ENCODE measurements at regions not wholly inside any gene's neighbourhood (a gene's known extent, or its start where the extent isn't known, plus 50 kb on each side); places are given as distances from the start of the nearest gene placed in this dataset.

- no peaks in the 10 kb centered on the region for H3K27me3 ChIP-seq (replicated peaks; ENCODE audit: control insufficient read depth, insufficient read depth, low read length)
- Mint-ChIP-seq H3K9me3 (ENCODE audit: unreplicated experiment) (no peaks in the 10 kb centered on the region), H3K27me3 (ENCODE audit: insufficient read depth, unreplicated experiment) (peaks cover 10% of the 10 kb centered on the region), H3K27ac (ENCODE audit: unreplicated experiment) (no peak overlapping the region), H3K4me3 (ENCODE audit: unreplicated experiment) (no peak overlapping the region), H3K36me3 (ENCODE audit: insufficient read depth, unreplicated experiment) (no peaks in the 10 kb centered on the region), H3K4me1 (ENCODE audit: low read depth, unreplicated experiment) (no peaks in the 10 kb centered on the region)
- ChIA-PET POLR2A (no interaction called here), CTCF (no interaction called here)
- no peaks in the 10 kb centered on the region for H3K36me3 ChIP-seq (ENCODE audit: control insufficient read depth, insufficient read depth, low read length)
- H3K9me3 ChIP-seq: no peaks in the 10 kb centered on the region
- no peak overlapping the region for H3K4me3 ChIP-seq (ENCODE audit: low read depth, low read length)
- DNase-seq: no peak
- H3K4me1 ChIP-seq: no peaks in the 10 kb centered on the region
- BruUV-seq (replicated peaks): no TSS peak
- intact Hi-C loops (cut with micrococcal nuclease; ENCODE audit: unreplicated experiment): no loop called here
- TF ChIP-seq CTCF (IDR thresholded peaks at IDR 0.05; ENCODE audit: insufficient read depth in 1 of 2, low read depth in 1 of 2, low read length in 1 of 2, severe bottlenecking in 1 of 2, unreplicated experiment in 1 of 2): no peak
These were observed 314.2 kb downstream of the CDK5RAP2 start for GRCh38 chr9:120265791-120266190.

- H3K4me3 Mint-ChIP-seq (ENCODE audit: unreplicated experiment): no peak overlapping the region
- TF ChIP-seq CTCF (IDR thresholded peaks at IDR 0.05; ENCODE audit: insufficient read depth in 1 of 2, low read depth in 1 of 2, low read length in 1 of 2, severe bottlenecking in 1 of 2, unreplicated experiment in 1 of 2): no peak
- Histone ChIP-seq H3K4me3 (ENCODE audit: low read depth, low read length) (no peak overlapping the region), H3K9me3 (no peaks in the 10 kb centered on the region), H3K36me3 (ENCODE audit: control insufficient read depth, insufficient read depth, low read length) (no peaks in the 10 kb centered on the region), H3K27me3 (replicated peaks; ENCODE audit: control insufficient read depth, insufficient read depth, low read length) (no peaks in the 10 kb centered on the region), H3K4me1 (no peaks in the 10 kb centered on the region)
- ChIA-PET POLR2A (no interaction called here), CTCF (no interaction called here)
- no peaks in the 10 kb centered on the region for H3K9me3 Mint-ChIP-seq (ENCODE audit: unreplicated experiment)
- BruUV-seq (replicated peaks): no TSS peak
- no peaks in the 10 kb centered on the region for H3K36me3 Mint-ChIP-seq (ENCODE audit: insufficient read depth, unreplicated experiment)
- no peaks in the 10 kb centered on the region for H3K4me1 Mint-ChIP-seq (ENCODE audit: low read depth, unreplicated experiment)
- no peak overlapping the region for H3K27ac Mint-ChIP-seq (ENCODE audit: unreplicated experiment)
- H3K27me3 Mint-ChIP-seq (ENCODE audit: insufficient read depth, unreplicated experiment): peaks cover 10% of the 10 kb centered on the region
- intact Hi-C loops (cut with micrococcal nuclease; ENCODE audit: unreplicated experiment): no loop called here
- no peak for DNase-seq
These were observed 315.4 kb downstream of the CDK5RAP2 start for GRCh38 chr9:120264528-120264927.

DNA sequence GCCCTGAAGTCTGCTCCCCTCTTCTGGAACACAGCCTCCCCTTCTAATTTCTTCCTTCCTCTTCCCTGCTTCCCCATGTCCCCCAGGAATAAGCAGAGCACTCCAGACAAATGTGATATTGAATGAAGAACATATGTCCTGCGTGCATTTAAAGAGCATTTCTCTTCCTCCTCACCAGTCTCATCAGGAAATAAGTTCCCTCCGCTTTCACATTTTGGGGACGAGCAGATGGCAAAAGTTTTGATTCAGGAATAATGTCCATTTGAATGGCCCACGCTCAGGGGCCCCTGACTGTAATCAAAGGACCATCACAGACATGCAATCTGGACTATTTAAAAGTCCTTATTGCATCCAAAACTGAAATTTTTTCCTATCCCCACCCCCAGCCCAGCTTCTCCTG, 316.1 kb downstream of the CDK5RAP2 start:
- H3K4me3 ChIP-seq (ENCODE audit: low read depth, low read length): no peak overlapping the region
- H3K9me3 ChIP-seq: no peaks in the 10 kb centered on the region
- no peaks in the 10 kb centered on the region for H3K27me3 ChIP-seq (replicated peaks; ENCODE audit: control insufficient read depth, insufficient read depth, low read length)
- DNase-seq: no peak
- ChIA-PET POLR2A (no interaction called here), CTCF (no interaction called here)
- H3K4me1 Mint-ChIP-seq (ENCODE audit: low read depth, unreplicated experiment): no peaks in the 10 kb centered on the region
- peaks cover 10% of the 10 kb centered on the region for H3K27me3 Mint-ChIP-seq (ENCODE audit: insufficient read depth, unreplicated experiment)
- H3K36me3 Mint-ChIP-seq (ENCODE audit: insufficient read depth, unreplicated experiment): peaks cover 4% of the 10 kb centered on the region
- H3K4me3 Mint-ChIP-seq (ENCODE audit: unreplicated experiment): no peak overlapping the region
- H3K36me3 ChIP-seq (ENCODE audit: control insufficient read depth, insufficient read depth, low read length): no peaks in the 10 kb centered on the region
- H3K4me1 ChIP-seq: no peaks in the 10 kb centered on the region
- H3K9me3 Mint-ChIP-seq (ENCODE audit: unreplicated experiment): no peaks in the 10 kb centered on the region
- no peak for TF ChIP-seq CTCF (IDR thresholded peaks at IDR 0.05; ENCODE audit: insufficient read depth in 1 of 2, low read depth in 1 of 2, low read length in 1 of 2, severe bottlenecking in 1 of 2, unreplicated experiment in 1 of 2)
- H3K27ac Mint-ChIP-seq (ENCODE audit: unreplicated experiment): no peak overlapping the region
- intact Hi-C loops (cut with micrococcal nuclease; ENCODE audit: unreplicated experiment): no loop called here
- BruUV-seq (replicated peaks): no TSS peak
